Jurkat, Clone E6-1 (cell line): ENCODE measurements at regions not wholly inside any gene's neighbourhood (a gene's known extent, or its start where the extent isn't known, plus 50 kb on each side); places are given as distances from the start of the nearest gene placed in this dataset.
"Not testable (repeated sequence)": the region's sequence is repeated elsewhere in the genome, so short reads cannot be mapped to it uniquely, and the experiment has no call there.

Source experiments
- DNase-seq: peaks from one replicate; pipeline ENCODE4 v3.0.0-alpha.2; 2011; ENCODE audit warnings: low read depth, low spot score
- H3K4me3 ChIP-seq: 2 replicates; pipeline ENCODE4 v1.5.1; 2011; ENCODE audit warnings: mild to moderate bottlenecking, low read length, control low read depth, moderate library complexity

DNA sequence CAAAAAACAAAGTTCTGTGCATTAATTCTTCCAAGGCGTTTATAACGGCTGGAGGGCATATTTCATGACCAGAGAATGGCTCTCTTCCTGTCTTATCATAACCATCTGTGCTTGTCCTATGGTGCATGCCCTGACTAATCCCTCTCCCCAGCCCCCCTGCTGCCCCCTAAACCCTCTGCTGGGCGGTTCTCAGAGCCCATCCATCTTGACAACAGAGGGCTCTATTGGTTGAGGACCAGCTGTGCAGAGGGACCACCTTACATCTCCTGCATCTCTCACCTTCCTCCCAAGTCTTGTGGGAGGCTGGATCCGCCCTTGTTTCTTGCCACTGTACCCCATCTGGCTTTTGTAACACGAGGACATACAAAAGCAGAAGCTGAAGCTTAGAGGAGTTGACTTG lies 282.1 kb downstream of the MIAT start:
- H3K4me3 ChIP-seq = no peak overlapping the region
- DNase-seq = no peak

- no peak overlapping the region for H3K4me3 ChIP-seq
Observed at GRCh38 chr22:26941896-26942636, 284.7 kb downstream of the MIAT start.

GRCh38 chr22:26942637-26942957 lies 285.2 kb downstream of the MIAT start:
- DNase-seq = no peak
- no peak overlapping the region for H3K4me3 ChIP-seq

More at GRCh38 chr22:26941896-26942636, 284.7 kb downstream of the MIAT start:
- DNase-seq = no peak

DNA sequence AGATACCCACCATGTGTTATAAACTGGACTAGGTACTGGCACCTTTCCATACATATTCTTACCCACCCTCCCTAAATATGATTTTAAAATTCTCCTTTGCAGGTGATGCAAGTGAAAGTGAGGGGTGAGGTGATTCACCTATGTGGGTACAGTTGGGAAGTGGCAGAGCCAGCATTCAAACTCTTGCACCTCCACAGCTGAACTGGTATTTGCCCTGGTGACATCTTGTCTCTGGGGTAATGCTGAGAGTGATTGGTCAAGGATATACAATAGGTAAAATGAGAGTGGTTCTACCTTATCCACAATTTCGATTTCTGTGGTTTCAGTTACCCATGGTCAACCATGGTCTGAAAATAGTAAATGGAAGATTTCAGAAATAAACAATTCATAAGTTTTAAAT lies 288.2 kb downstream of the MIAT start:
- DNase-seq = no peak
- no peak overlapping the region for H3K4me3 ChIP-seq

DNA sequence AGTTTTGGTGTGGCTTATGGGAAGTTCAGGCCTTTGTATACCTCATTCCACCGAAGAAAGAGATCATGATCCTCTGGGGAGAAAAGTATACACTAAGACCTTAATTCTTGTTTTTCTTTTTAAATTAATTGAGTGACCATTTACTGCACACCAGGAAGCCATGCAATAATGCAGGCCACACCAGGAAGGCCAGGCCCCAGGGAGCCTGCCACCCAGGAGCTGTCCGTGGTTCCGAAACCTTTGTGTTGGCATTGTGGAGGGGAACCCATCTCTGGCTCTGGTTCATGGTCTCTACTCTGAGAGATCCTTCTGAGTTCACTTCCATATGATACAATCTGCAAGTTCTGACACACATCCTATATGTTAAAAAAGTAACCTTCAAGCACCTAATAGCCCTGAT lies 291.8 kb downstream of the MIAT start:
- H3K4me3 ChIP-seq = no peak overlapping the region
- no peak for DNase-seq

GRCh38 chr22:26951139-26951538 lies 293.8 kb downstream of the MIAT start:
- not testable (repeated sequence) for H3K4me3 ChIP-seq, DNase-seq

- H3K4me3 ChIP-seq = no peak overlapping the region
- no peak for DNase-seq
Observed at GRCh38 chr22:26952004-26952403, 294.6 kb downstream of the MIAT start.

- no peak overlapping the region for H3K4me3 ChIP-seq
- DNase-seq = no peak
Observed at GRCh38 chr22:26952451-26953011, 295.1 kb downstream of the MIAT start.

- no peak overlapping the region for H3K4me3 ChIP-seq
Observed at GRCh38 chr22:26953012-26953883, 295.9 kb downstream of the MIAT start.

GRCh38 chr22:26956371-26956770 lies 299.0 kb downstream of the MIAT start:
- DNase-seq = no peak

More at GRCh38 chr22:26953012-26953883, 295.9 kb downstream of the MIAT start:
- DNase-seq = no peak

GRCh38 chr22:26957176-26957575 lies 299.8 kb downstream of the MIAT start:
- no peak for DNase-seq
- H3K4me3 ChIP-seq = no peak overlapping the region

More at GRCh38 chr22:26956371-26956770, 299.0 kb downstream of the MIAT start:
- no peak overlapping the region for H3K4me3 ChIP-seq

DNA sequence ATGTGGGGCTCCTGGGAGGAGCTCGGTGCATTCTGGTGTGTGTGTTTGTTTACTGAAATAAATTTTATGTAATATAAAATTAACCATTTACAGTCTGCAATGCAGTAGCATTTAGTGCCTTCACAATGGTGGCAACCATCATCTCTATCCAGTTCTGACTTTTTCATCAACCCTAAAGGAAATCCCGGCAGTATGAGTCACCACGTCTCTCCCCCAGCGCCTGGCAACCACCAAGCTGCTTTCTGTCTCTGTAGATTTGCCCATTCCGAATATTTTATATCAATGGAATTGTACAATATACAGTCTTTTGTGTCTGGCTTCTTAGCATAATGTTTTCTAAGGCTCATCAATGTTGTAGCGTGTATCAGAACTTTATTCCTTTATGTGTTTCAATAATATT lies 300.5 kb downstream of the MIAT start:
- H3K4me3 ChIP-seq = no peak overlapping the region
- DNase-seq = no peak

DNA sequence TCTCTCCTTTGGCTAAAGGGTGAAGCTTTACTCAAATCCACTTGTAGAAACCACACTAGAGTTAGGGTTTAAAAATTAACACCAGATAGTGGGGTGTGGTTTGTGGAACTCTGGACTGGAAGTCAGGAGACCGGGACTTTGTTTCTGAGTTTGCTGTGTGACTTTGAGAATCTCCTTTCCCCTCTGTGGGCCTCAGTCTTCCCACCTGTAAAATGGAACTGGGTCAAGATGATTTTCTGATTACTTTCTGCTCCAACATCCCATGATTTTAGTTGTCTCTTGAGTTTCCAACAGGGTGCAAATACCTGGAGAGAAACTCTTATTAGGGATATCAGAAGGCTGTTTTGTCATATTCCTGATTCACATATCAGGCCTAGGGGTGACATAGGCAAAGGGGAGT lies 301.0 kb downstream of the MIAT start:
- no peak overlapping the region for H3K4me3 ChIP-seq

DNA sequence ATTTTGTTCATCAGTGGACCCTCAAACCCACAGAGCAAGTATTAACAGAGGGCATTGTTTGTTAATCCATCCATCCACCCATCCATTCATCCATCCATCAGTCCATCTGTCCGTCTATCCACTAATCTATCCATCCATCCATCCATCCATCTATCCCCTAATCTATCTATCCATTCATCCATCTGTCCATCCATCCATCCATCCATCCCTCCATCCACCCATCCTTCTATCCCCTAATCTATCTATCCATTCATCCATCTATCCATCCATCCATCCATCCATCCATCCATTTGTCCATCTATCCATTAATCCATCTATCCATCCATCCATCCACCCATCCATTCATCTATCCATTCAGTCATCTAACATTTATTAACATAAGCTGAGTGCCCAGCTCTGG lies 307.3 kb downstream of the MIAT start:
- H3K4me3 ChIP-seq = no peak overlapping the region
- no peak for DNase-seq

More for the DNA sequence above, 301.0 kb downstream of the MIAT start:
- no peak for DNase-seq

DNA sequence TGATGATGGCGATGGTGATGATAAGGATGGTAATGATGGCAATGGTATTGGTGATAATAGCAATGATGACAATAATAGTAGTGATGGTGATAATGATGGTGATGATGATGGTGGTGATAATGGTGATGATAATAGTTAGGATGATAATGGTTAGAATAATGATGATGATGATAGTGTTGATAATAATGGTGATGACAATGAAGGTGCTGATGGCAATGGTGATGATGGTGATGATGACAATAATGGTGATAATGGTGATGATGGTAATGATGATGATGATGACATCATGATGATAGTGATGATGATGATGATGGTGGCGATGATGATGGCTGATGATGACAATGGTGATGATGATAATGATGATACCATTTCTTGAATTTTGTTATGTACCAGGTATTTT lies 309.9 kb downstream of the MIAT start:
- no peak overlapping the region for H3K4me3 ChIP-seq

DNA sequence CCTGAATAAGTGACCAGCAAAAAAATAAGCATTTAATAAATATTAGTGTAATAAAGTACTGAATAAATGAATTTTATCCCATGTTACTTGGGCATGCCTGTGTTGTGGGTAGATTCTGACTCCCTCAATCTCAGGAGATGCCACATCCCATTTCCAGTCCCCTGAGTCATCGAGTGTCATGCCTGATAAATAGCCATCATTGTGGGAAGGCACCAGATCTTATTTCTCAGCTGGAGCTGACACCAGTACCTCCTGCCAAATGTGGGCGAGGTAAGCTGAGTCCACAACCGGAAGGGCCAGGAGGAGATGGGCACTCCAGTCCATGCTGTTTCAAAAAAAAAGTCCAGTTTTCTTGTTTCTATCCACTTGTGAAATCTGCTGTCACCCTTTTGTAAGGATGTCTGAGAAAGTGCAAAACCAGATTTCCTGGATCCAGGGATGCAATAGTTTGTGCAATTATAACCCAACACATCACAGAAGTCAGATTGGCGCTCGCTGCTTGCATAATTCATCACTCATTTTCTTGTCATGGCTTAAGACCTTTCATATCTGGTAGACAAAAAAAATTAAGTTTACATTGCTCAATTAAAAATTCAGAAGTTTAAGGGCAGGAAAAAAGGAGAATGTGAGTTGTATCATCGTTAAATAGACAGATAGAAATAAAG lies 311.6 kb downstream of the MIAT start:
- DNase-seq = no peak

More for the DNA sequence above, 309.9 kb downstream of the MIAT start:
- DNase-seq = no peak

DNA sequence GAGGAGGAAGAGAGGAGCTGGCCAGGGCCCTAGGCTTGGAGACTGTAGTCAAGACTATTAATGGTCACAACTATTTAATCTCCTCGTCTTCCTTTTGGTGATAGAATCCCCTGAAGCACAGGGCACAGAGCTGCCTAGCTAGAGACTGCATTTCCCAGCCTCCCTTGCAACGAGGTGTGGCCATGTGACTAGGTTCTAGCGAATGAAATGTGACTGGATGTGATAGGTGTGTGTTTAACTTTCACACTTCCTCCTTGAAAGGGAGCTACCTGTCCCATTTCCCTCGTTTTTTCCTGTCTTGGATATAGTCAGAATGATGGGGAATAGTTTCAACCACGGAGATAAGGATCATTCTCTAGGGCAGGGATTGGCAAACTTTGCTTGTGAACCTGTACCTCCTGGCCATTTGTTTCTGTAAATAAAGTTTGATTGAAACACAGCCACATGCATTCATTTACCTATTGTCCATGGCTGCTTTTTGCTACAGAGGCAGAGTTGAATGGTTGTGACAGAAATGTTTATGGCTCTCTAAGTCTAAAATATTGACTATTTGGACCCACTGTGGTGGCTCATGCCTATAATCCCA lies 313.5 kb downstream of the MIAT start:
- DNase-seq = no peak

More for the DNA sequence above, 311.6 kb downstream of the MIAT start:
- no peak overlapping the region for H3K4me3 ChIP-seq

DNA sequence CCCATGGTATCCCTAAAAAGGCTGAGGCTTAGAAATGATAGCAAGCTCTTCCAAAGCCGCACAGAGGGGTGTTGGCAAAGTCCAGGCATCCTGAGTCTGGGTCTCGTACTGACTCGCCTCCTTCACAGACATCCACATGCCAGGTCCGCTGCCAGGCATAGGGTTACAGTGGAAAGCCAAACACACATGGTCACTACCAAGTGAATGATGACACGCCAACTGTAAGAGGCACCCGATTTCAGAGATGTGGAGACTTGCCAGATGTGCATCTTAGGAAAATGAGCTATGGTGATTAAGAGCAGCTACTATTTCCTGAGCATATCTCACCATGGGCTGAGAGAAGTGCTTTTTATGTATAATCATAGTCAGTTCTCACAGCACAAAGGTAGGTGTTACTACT lies 314.9 kb downstream of the MIAT start:
- H3K4me3 ChIP-seq = no peak overlapping the region
- DNase-seq = no peak

More for the DNA sequence above, 313.5 kb downstream of the MIAT start:
- H3K4me3 ChIP-seq = no peak overlapping the region

DNA sequence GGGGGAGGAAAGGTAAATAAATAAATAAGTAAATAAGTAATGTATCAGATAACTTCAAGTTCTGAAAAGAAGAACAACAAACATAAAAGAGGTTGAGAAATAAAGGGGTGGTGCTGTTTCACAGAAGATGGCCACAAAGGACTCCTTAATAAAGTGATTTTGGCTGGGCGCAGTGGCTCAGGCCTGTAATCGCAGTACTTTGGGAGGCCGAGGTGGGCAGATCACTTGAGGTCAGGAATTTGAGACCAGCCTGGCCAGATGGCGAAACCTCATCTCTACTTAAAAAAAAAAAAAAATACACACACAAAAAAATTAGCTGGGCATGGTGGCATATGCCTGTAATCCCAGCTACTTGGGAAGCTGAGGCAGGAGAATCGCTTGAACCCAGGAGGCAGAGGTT lies 315.5 kb downstream of the MIAT start:
- not testable (repeated sequence) for H3K4me3 ChIP-seq

More for the DNA sequence above, 315.5 kb downstream of the MIAT start:
- not testable (repeated sequence) for DNase-seq
